KMS-11 (cell line): ENCODE measurements at regions not wholly inside any gene's neighbourhood (a gene's known extent, or its start where the extent isn't known, plus 50 kb on each side); places are given as distances from the start of the nearest gene placed in this dataset.

ENCODE experiments used
- H2AFZ ChIP-seq: fragments of 200-600 bp; sonication (generic); 2 replicates; pipeline ENCODE4 v1.6.1; 2016; ENCODE audit warnings: antibody characterized with exemption, mixed run types, low read depth
- H3K27ac ChIP-seq: fragments of 200-600 bp; sonication (generic); 2 replicates; pipeline ENCODE4 v1.6.1; 2016; ENCODE audit warnings: mild to moderate bottlenecking, mixed run types
- H3K27me3 ChIP-seq: fragments of 200-600 bp; sonication (generic); 2 replicates; pipeline ENCODE4 v1.6.1; 2017; ENCODE audit warnings: mild to moderate bottlenecking, low read depth, mixed run types, moderate library complexity; ENCODE audit not compliant: insufficient read depth
- H3K36me3 ChIP-seq: fragments of 200-600 bp; sonication (generic); 2 replicates; pipeline ENCODE4 v1.6.1; 2017; ENCODE audit warnings: mild to moderate bottlenecking, mixed run types; ENCODE audit not compliant: insufficient read depth
- H3K4me1 ChIP-seq: fragments of 200-600 bp; sonication (generic); 2 replicates; pipeline ENCODE4 v1.6.1; 2016; ENCODE audit warnings: mild to moderate bottlenecking, low read depth, mixed run types; ENCODE audit not compliant: poor library complexity, severe bottlenecking
- H3K4me2 ChIP-seq: fragments of 200-600 bp; sonication (generic); 2 replicates; pipeline ENCODE4 v1.7.0; 2016; ENCODE audit warnings: mild to moderate bottlenecking, mixed run types
- H3K4me3 ChIP-seq: fragments of 200-600 bp; sonication (generic); IDR thresholded peaks from 2 replicates; pipeline ENCODE4 v1.6.1; 2017; ENCODE audit warnings: low read depth, low read length, mixed read lengths; ENCODE audit not compliant: insufficient read depth
- H3K79me2 ChIP-seq: fragments of 200-600 bp; sonication (generic); 2 replicates; pipeline ENCODE4 v1.6.1; 2016; ENCODE audit warnings: low read depth, mixed run types; ENCODE audit not compliant: insufficient read depth
- H3K9ac ChIP-seq: fragments of 200-600 bp; sonication (generic); 2 replicates; pipeline ENCODE4 v1.6.1; 2016; ENCODE audit warnings: mild to moderate bottlenecking, mixed run types
- H4K20me1 ChIP-seq: fragments of 200-600 bp; sonication (generic); 2 replicates; pipeline ENCODE4 v1.6.1; 2016; ENCODE audit warnings: mild to moderate bottlenecking, mixed run types; ENCODE audit not compliant: insufficient read depth
- TF ChIP-seq, protein P1 (sequence below): fragments of 200-600 bp; sonication (generic); conservative IDR thresholded peaks from 2 replicates; pipeline ENCODE4 v1.6.1; 2017; ENCODE audit warnings: low read depth, mild to moderate bottlenecking, antibody characterized with exemption, low read length, moderate library complexity, mixed read lengths

DNA sequence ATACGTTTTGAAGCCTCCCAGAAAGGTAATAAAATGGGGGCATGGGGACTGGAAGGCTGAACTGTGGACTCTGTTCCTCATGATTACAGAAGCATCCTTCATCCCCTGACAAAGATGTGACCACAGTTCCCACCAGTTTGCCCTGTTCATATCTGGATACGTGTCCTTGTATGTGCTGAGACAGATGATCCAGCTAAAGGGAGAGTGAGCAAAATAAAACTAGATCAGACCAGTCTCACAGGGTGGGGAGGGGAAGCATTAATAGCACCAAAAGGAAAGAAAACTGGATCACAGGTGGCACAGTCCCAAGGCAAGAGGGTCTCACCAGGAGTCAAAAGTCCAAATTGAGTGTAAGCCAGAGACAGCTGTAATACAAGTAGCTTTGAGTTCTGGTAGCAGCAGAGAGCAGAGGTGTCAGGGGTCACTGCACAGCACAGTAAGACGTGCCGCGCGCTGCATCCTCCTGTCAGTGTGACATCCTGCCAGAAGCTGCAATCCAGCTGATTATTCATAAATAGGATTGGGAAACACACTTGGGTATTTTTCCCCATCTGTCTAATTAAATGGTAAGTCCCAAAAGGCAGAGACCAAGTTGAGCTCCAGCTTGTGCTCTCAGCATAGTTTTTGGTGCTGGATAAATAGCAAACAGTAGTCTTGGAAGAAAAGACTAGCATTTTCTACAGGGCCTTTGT is 560.0 kb upstream of the CFAP20DC start:
- H3K4me2 ChIP-seq: no peak overlapping the region
- no peak overlapping the region for H3K4me3 ChIP-seq
- no peaks in the 10 kb centered on the region for H3K36me3 ChIP-seq
- no peak overlapping the region for H3K27ac ChIP-seq
- TF ChIP-seq, protein P1, sequence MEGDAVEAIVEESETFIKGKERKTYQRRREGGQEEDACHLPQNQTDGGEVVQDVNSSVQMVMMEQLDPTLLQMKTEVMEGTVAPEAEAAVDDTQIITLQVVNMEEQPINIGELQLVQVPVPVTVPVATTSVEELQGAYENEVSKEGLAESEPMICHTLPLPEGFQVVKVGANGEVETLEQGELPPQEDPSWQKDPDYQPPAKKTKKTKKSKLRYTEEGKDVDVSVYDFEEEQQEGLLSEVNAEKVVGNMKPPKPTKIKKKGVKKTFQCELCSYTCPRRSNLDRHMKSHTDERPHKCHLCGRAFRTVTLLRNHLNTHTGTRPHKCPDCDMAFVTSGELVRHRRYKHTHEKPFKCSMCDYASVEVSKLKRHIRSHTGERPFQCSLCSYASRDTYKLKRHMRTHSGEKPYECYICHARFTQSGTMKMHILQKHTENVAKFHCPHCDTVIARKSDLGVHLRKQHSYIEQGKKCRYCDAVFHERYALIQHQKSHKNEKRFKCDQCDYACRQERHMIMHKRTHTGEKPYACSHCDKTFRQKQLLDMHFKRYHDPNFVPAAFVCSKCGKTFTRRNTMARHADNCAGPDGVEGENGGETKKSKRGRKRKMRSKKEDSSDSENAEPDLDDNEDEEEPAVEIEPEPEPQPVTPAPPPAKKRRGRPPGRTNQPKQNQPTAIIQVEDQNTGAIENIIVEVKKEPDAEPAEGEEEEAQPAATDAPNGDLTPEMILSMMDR: no peak
- no peaks in the 10 kb centered on the region for H3K27me3 ChIP-seq
- no peak overlapping the region for H3K9ac ChIP-seq
- no peaks in the 10 kb centered on the region for H4K20me1 ChIP-seq
- no peaks in the 10 kb centered on the region for H3K79me2 ChIP-seq
- H2AFZ ChIP-seq: no peak overlapping the region
- no peaks in the 10 kb centered on the region for H3K4me1 ChIP-seq

DNA sequence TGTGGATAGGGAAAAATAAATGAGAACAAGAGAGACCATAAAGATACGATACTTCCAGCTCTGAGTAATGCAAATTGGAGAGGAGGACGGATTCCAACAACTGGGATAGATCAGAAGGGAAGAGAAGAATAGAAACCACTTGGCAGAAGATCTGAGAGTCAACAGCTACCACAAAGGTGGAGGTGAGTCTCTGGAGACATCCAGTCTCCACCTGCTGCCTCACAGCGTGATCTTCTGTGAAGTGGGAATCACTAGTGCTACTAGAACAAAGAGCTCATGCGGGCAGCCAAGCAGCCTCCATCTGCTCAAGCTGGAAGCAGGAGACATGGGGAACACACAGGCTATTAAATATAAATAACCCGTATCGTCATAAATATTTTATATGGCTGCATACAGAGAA is 558.5 kb upstream of the CFAP20DC start:
- Histone ChIP-seq H2AFZ (no peak overlapping the region), H3K27ac (no peak overlapping the region), H3K4me1 (no peaks in the 10 kb centered on the region), H3K36me3 (no peaks in the 10 kb centered on the region), H4K20me1 (no peaks in the 10 kb centered on the region), H3K9ac (no peak overlapping the region), H3K27me3 (no peaks in the 10 kb centered on the region), H3K4me2 (no peak overlapping the region), H3K4me3 (no peak overlapping the region), H3K79me2 (no peaks in the 10 kb centered on the region)
- TF ChIP-seq, protein P1: no peak

DNA sequence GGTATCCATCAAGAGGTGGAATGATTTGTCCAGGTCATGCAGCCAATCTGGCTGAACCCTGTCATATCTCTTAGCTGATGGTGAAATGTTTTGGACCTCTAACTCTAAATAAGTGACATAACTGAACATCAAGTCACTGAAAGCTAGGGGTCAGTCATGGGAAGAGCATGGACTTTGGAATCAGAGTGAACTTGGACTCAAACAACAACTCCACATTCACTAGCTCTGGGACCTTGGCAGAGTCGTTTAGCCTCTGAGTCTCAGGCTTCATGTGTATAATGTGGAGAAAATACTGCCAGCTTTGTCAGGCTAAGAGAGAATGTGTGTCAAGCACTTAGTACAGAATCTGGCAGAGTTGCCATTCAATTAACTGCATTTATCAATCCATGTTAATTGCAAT is 557.8 kb upstream of the CFAP20DC start:
- no peaks in the 10 kb centered on the region for H3K36me3 ChIP-seq
- no peaks in the 10 kb centered on the region for H3K4me1 ChIP-seq
- no peak overlapping the region for H3K9ac ChIP-seq
- H3K4me3 ChIP-seq: no peak overlapping the region
- H3K27ac ChIP-seq: no peak overlapping the region
- H3K4me2 ChIP-seq: no peak overlapping the region
- H2AFZ ChIP-seq: no peak overlapping the region
- no peaks in the 10 kb centered on the region for H3K79me2 ChIP-seq
- no peaks in the 10 kb centered on the region for H4K20me1 ChIP-seq
- H3K27me3 ChIP-seq: no peaks in the 10 kb centered on the region
- TF ChIP-seq, protein P1: no peak

DNA sequence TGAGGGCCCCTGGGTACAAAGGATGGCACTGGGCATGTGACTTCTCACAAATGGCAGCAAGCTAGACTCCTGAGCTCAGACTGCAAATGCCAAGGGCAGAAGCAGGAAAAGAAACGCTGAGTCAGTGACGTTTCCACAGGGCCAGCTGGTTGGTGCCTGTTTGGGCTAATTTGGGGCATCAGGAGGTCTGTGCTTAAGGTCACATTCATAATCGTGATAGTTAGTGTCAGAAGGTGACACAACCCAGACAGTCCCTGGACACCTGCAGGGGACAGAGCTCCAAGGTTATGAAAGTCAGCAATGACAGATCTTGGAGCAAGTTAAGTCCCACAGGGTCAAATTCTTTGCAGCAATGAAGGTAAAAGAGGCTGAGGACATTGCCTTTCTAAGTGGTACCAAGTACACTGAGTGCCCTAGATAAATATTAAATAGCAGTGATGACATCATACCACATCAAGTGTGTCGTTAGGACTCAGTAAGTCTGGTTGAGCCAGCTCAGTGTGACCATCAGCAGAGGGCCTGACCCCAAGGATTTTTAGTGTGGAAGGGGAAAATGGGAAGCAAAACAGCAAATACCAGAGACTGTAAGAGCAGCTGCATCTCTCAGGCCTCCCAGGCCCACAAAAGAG is 556.9 kb upstream of the CFAP20DC start:
- no peak overlapping the region for H3K27ac ChIP-seq
- H3K27me3 ChIP-seq: no peaks in the 10 kb centered on the region
- no peaks in the 10 kb centered on the region for H3K4me1 ChIP-seq
- H3K9ac ChIP-seq: no peak overlapping the region
- no peaks in the 10 kb centered on the region for H3K36me3 ChIP-seq
- no peak overlapping the region for H2AFZ ChIP-seq
- H3K79me2 ChIP-seq: no peaks in the 10 kb centered on the region
- no peak overlapping the region for H3K4me3 ChIP-seq
- H3K4me2 ChIP-seq: no peak overlapping the region
- H4K20me1 ChIP-seq: no peaks in the 10 kb centered on the region
- TF ChIP-seq, protein P1: no peak
